ENCODE measurements at regions not wholly inside any gene's neighbourhood (a gene's known extent, or its start where the extent isn't known, plus 50 kb on each side); places are given as distances from the start of the nearest gene placed in this dataset.

DNA sequence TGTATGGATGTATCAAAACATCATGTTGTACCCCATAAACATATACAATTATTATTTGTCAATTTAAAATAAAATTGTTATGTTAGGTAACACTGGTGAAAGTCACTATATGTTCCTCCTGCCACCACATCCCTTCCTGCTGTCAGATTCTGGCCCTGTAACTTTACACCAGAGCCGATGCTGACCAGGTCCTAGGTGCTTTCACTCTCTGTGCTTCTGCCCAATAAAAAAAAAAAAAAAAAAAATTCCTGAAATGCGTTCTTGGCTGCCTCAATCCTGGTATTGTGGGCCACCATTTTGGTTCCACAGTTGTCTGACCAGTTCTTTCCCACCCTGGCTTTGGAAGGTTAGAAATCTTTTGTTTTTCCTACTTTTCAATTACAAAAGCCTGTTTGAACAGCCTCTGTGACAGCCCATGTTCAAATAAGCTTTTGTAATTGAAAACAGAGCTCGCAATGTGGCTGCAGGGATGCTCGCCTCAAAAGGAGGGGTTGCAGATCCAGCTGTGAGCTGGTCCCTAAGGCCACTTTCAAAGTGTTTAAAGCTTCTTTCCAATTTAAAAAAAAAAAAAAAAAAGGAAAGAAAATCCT is 831.0 kb upstream of the EEF2KMT start:
- TF ChIP-seq, protein P1, sequence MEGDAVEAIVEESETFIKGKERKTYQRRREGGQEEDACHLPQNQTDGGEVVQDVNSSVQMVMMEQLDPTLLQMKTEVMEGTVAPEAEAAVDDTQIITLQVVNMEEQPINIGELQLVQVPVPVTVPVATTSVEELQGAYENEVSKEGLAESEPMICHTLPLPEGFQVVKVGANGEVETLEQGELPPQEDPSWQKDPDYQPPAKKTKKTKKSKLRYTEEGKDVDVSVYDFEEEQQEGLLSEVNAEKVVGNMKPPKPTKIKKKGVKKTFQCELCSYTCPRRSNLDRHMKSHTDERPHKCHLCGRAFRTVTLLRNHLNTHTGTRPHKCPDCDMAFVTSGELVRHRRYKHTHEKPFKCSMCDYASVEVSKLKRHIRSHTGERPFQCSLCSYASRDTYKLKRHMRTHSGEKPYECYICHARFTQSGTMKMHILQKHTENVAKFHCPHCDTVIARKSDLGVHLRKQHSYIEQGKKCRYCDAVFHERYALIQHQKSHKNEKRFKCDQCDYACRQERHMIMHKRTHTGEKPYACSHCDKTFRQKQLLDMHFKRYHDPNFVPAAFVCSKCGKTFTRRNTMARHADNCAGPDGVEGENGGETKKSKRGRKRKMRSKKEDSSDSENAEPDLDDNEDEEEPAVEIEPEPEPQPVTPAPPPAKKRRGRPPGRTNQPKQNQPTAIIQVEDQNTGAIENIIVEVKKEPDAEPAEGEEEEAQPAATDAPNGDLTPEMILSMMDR (conservative IDR thresholded peaks at IDR 0.05; ENCODE audit: low read depth, low read length) = no peak
- TF ChIP-seq EZH2 (IDR thresholded peaks at IDR 0.05; ENCODE audit: low read length, unreplicated experiment) = no peak
- TF ChIP-seq EZH2phosphoT487 (IDR thresholded peaks at IDR 0.05; ENCODE audit: borderline replicate concordance, low read length) = no peak
